ENCODE measurements at regions not wholly inside any gene's neighbourhood (a gene's known extent, or its start where the extent isn't known, plus 50 kb on each side); places are given as distances from the start of the nearest gene placed in this dataset.

DNA sequence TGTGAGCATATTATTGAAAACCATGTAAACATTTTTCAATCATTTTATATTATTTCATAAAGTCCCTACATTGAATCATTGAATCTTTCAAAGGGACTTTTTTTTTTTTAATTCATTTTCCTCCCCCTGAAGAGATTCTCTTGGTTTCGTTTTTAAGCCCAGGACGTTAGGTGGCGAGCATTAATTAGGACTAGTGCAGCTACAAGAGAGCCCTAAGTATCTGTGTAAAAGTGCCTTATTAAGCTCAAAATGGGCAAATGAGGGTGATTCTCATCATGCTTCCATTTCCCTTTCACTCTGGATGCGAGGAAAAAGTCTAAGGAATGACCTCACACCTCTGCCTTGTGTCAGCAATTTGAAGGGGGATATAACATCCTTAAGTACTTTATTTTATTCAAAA lies 517.9 kb upstream of the ITGA1 start:
- TF ChIP-seq, protein P1, sequence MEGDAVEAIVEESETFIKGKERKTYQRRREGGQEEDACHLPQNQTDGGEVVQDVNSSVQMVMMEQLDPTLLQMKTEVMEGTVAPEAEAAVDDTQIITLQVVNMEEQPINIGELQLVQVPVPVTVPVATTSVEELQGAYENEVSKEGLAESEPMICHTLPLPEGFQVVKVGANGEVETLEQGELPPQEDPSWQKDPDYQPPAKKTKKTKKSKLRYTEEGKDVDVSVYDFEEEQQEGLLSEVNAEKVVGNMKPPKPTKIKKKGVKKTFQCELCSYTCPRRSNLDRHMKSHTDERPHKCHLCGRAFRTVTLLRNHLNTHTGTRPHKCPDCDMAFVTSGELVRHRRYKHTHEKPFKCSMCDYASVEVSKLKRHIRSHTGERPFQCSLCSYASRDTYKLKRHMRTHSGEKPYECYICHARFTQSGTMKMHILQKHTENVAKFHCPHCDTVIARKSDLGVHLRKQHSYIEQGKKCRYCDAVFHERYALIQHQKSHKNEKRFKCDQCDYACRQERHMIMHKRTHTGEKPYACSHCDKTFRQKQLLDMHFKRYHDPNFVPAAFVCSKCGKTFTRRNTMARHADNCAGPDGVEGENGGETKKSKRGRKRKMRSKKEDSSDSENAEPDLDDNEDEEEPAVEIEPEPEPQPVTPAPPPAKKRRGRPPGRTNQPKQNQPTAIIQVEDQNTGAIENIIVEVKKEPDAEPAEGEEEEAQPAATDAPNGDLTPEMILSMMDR (IDR thresholded peaks at IDR 0.05; ENCODE audit: insufficient read depth, low read depth, low read length): no peak
- no peak for TF ChIP-seq EZH2 (IDR thresholded peaks at IDR 0.05; ENCODE audit: insufficient read depth, low read length)

DNA sequence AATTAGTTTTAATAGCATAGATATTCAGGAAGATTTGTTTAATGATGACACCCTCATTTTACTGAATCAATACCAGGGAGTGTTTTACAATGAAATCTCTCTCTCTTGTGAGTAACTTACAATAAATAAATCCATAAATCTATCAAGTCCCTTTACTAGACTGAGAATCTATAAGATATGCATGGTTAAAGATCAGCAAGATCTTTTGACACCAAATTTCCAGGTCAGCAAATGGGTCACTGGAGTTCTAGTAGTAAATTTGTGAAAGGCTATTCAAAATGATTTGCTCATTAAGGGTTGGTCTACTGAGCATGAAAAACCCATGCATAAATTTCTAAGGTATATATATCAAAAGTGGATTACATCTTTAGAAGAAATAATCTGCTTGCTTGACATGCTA lies 512.1 kb upstream of the ITGA1 start:
- FAIRE-seq: no peak
- Mint-ChIP-seq H3K4me3 (ENCODE audit: unreplicated experiment) (no peak overlapping the region), H3K9me3 (ENCODE audit: unreplicated experiment) (peaks cover 4% of the 10 kb centered on the region), H3K36me3 (ENCODE audit: low read depth, unreplicated experiment) (no peaks in the 10 kb centered on the region), H3K4me1 (ENCODE audit: low read depth, unreplicated experiment) (no peaks in the 10 kb centered on the region), H3K27me3 (ENCODE audit: low read depth, unreplicated experiment) (no peaks in the 10 kb centered on the region), H3K27ac (ENCODE audit: unreplicated experiment) (no peak overlapping the region)
- no peak overlapping the region for H2AFZ ChIP-seq (ENCODE audit: low read depth, low read length)
- H3K27me3 ChIP-seq (ENCODE audit: insufficient read depth, low read length): no peaks in the 10 kb centered on the region
- no peak overlapping the region for H3K4me2 ChIP-seq (ENCODE audit: low read length)
- no peak for TF ChIP-seq EZH2 (IDR thresholded peaks at IDR 0.05; ENCODE audit: insufficient read depth, low read length)
- TF ChIP-seq, protein P1 (IDR thresholded peaks at IDR 0.05; ENCODE audit: insufficient read depth, low read depth, low read length): no peak
- no peaks in the 10 kb centered on the region for H3K36me3 ChIP-seq (ENCODE audit: insufficient read depth, low read length)
- no peaks in the 10 kb centered on the region for H3K79me2 ChIP-seq (ENCODE audit: insufficient read depth, low read length)
- no peak overlapping the region for H3K4me3 ChIP-seq (ENCODE audit: insufficient read depth, low read depth, low read length)
- no peaks in the 10 kb centered on the region for H4K20me1 ChIP-seq (ENCODE audit: insufficient read depth, low read length)
- DNase-seq (ENCODE audit: low read depth): no peak
- H3K4me1 ChIP-seq (ENCODE audit: insufficient read depth, low read length): no peaks in the 10 kb centered on the region
- H3K9ac ChIP-seq (ENCODE audit: low read length): no peak overlapping the region
- no peak overlapping the region for H3K27ac ChIP-seq (ENCODE audit: low read depth, low read length)
- no peaks in the 10 kb centered on the region for H3K9me3 ChIP-seq (ENCODE audit: insufficient read depth, low read depth, low read length)

More for the DNA sequence above, 517.9 kb upstream of the ITGA1 start:
- Histone ChIP-seq H4K20me1 (ENCODE audit: insufficient read depth, low read length) (no peaks in the 10 kb centered on the region), H3K79me2 (ENCODE audit: insufficient read depth, low read length) (no peaks in the 10 kb centered on the region), H3K27me3 (ENCODE audit: insufficient read depth, low read length) (no peaks in the 10 kb centered on the region), H3K4me2 (ENCODE audit: low read length) (peak overlapping the region; percentile 68), H2AFZ (ENCODE audit: low read depth, low read length) (no peak overlapping the region), H3K9me3 (ENCODE audit: insufficient read depth, low read depth, low read length) (no peaks in the 10 kb centered on the region), H3K27ac (ENCODE audit: low read depth, low read length) (no peak overlapping the region), H3K9ac (ENCODE audit: low read length) (no peak overlapping the region), H3K36me3 (ENCODE audit: insufficient read depth, low read length) (no peaks in the 10 kb centered on the region), H3K4me3 (ENCODE audit: insufficient read depth, low read depth, low read length) (no peak overlapping the region), H3K4me1 (ENCODE audit: insufficient read depth, low read length) (no peaks in the 10 kb centered on the region)
- Mint-ChIP-seq H3K4me3 (ENCODE audit: unreplicated experiment) (no peak overlapping the region), H3K36me3 (ENCODE audit: low read depth, unreplicated experiment) (no peaks in the 10 kb centered on the region), H3K27ac (ENCODE audit: unreplicated experiment) (no peak overlapping the region), H3K9me3 (ENCODE audit: unreplicated experiment) (no peaks in the 10 kb centered on the region), H3K27me3 (ENCODE audit: low read depth, unreplicated experiment) (no peaks in the 10 kb centered on the region), H3K4me1 (ENCODE audit: low read depth, unreplicated experiment) (no peaks in the 10 kb centered on the region)
- no peak for FAIRE-seq
- no peak for DNase-seq (ENCODE audit: low read depth)

DNA sequence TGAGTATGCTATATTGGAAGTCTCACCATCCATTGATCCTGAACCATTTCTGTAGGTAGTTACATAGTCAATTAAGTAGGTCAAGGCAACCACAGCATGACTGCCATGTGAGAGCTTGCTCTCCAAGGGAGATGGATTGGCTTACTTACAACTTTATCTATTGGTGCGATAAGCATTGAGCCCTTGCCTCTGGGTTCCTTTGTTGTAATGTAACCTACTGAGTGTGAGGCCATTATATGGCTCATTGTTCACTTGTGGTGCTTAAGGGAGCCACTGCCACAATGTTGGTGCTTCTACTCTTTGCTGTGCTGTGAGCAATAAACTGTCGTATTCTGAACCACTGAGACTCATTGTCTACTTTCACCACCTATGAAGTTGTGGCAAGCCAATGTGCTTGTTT lies 510.6 kb upstream of the ITGA1 start:
- Histone ChIP-seq H3K4me3 (ENCODE audit: insufficient read depth, low read depth, low read length) (no peak overlapping the region), H3K9ac (ENCODE audit: low read length) (no peak overlapping the region), H2AFZ (ENCODE audit: low read depth, low read length) (no peak overlapping the region), H3K27me3 (ENCODE audit: insufficient read depth, low read length) (no peaks in the 10 kb centered on the region), H3K4me1 (ENCODE audit: insufficient read depth, low read length) (no peaks in the 10 kb centered on the region), H3K36me3 (ENCODE audit: insufficient read depth, low read length) (no peaks in the 10 kb centered on the region), H3K79me2 (ENCODE audit: insufficient read depth, low read length) (no peaks in the 10 kb centered on the region), H3K9me3 (ENCODE audit: insufficient read depth, low read depth, low read length) (no peaks in the 10 kb centered on the region), H4K20me1 (ENCODE audit: insufficient read depth, low read length) (no peaks in the 10 kb centered on the region), H3K4me2 (ENCODE audit: low read length) (no peak overlapping the region), H3K27ac (ENCODE audit: low read depth, low read length) (no peak overlapping the region)
- no peak for TF ChIP-seq EZH2 (IDR thresholded peaks at IDR 0.05; ENCODE audit: insufficient read depth, low read length)
- TF ChIP-seq, protein P1 (IDR thresholded peaks at IDR 0.05; ENCODE audit: insufficient read depth, low read depth, low read length): no peak
- DNase-seq (ENCODE audit: low read depth) (no peak), FAIRE-seq (no peak)
- Mint-ChIP-seq H3K27me3 (ENCODE audit: low read depth, unreplicated experiment) (no peaks in the 10 kb centered on the region), H3K4me1 (ENCODE audit: low read depth, unreplicated experiment) (no peaks in the 10 kb centered on the region), H3K9me3 (ENCODE audit: unreplicated experiment) (peaks cover 6% of the 10 kb centered on the region), H3K27ac (ENCODE audit: unreplicated experiment) (no peak overlapping the region), H3K4me3 (ENCODE audit: unreplicated experiment) (no peak overlapping the region), H3K36me3 (ENCODE audit: low read depth, unreplicated experiment) (no peaks in the 10 kb centered on the region)
